ENCODE measurements at regions not wholly inside any gene's neighbourhood (a gene's known extent, or its start where the extent isn't known, plus 50 kb on each side); places are given as distances from the start of the nearest gene placed in this dataset.
"Not testable (repeated sequence)": the region's sequence is repeated elsewhere in the genome, so short reads cannot be mapped to it uniquely, and the experiment has no call there.

GRCh38 chr5:154669402-154669801, 85.8 kb upstream of the LARP1 start:
- H3K9me3 Mint-ChIP-seq, result peaks cover 12 to 29% of the 10 kb centered on the region in 2 donors
- DNase-seq, result no peak
- H3K4me1 Mint-ChIP-seq, result no peaks in the 10 kb centered on the region
- H3K4me3 Mint-ChIP-seq, result no peak overlapping the region
- no peak overlapping the region for H3K27ac Mint-ChIP-seq
- no peak for ATAC-seq
- no peaks in the 10 kb centered on the region for H3K27me3 Mint-ChIP-seq

DNA sequence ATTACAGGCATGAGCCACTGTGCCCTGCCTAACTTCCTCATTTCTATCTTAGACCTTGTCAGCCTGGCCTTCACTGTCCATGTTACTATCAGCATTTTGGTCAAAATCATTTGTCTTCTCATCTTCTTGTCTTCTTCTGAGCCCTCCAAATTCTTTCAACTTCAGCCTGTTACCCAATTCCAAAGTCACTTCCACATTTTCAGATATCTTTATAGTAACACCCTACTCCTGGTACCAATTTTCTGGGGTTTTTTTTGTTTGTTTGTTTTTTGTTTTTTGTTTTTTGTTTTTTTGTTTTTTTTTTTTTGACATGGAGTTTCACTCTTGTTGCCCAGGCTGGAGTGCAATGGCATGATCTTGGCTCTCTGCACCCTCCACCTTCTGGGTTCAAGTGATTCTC, 90.3 kb upstream of the LARP1 start:
- Mint-ChIP-seq H3K27ac (no peak overlapping the region), H3K4me3 (no peak overlapping the region), H3K9me3 (peaks cover 16 to 44% of the 10 kb centered on the region in 2 donors), H3K4me1 (no peaks in the 10 kb centered on the region), H3K27me3 (no peaks in the 10 kb centered on the region)
- ATAC-seq (no peak), DNase-seq (no peak)

- ATAC-seq, result no peak
- Mint-ChIP-seq H3K27me3 (no peaks in the 10 kb centered on the region), H3K4me1 (no peaks in the 10 kb centered on the region)
Measured at GRCh38 chr5:154663424-154663823, 91.8 kb upstream of the LARP1 start.

DNA sequence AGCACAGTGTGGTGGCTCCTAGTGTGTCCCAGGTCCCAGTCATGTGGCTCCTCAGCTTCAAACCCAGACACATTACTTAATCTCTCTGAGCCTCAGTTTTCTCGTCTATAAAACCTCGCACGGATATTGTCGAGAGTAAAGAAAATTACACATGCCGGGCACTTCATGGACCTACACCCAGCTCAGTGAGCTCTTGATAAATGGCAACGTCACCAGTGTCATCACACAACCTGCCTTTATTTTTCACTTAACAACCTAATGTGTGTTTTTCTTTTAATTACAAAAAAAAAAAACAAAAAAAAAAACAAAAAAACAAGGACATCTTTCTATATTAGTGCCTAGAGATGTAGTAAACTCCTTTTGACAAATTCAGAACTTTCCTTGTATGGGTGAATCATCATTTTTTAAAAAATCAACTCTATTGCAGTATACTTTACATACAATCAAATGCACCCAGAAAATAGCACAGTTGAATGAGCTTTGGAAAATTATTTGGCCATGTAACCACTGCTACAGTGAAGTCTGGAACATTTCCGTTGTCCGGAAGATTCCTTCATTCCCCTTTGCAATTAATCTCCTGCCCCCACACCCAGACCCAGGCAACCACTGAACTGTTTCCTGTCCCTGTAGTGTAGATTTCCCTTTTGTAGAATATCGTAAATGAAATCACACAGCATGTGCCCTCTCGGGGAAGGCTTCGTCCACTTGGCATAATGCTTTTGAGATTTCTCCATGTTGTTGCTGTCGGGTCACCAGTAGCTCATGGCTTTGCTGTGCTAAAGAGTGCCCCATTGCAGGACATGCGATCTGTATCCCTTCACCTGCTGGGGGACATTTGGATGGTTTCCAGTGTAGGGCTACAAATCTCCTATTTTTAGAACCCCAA, 100.4 kb upstream of the LARP1 start:
- no peak for ATAC-seq
- peaks cover 17% of the 10 kb centered on the region for H3K4me1 Mint-ChIP-seq
- no peaks in the 10 kb centered on the region for H3K27me3 Mint-ChIP-seq
- no peak for DNase-seq
- peak overlapping the region in 1 of 2 donors; percentile 51 for H3K4me3 Mint-ChIP-seq
- no peaks in the 10 kb centered on the region for H3K9me3 Mint-ChIP-seq
- H3K27ac Mint-ChIP-seq, result peak overlapping the region in 1 of 2 donors; percentile 69

More at GRCh38 chr5:154663424-154663823, 91.8 kb upstream of the LARP1 start:
- peaks cover 16 to 37% of the 10 kb centered on the region in 2 donors for H3K9me3 Mint-ChIP-seq
- no peak overlapping the region for H3K4me3 Mint-ChIP-seq
- DNase-seq, result no peak
- no peak overlapping the region for H3K27ac Mint-ChIP-seq

DNA sequence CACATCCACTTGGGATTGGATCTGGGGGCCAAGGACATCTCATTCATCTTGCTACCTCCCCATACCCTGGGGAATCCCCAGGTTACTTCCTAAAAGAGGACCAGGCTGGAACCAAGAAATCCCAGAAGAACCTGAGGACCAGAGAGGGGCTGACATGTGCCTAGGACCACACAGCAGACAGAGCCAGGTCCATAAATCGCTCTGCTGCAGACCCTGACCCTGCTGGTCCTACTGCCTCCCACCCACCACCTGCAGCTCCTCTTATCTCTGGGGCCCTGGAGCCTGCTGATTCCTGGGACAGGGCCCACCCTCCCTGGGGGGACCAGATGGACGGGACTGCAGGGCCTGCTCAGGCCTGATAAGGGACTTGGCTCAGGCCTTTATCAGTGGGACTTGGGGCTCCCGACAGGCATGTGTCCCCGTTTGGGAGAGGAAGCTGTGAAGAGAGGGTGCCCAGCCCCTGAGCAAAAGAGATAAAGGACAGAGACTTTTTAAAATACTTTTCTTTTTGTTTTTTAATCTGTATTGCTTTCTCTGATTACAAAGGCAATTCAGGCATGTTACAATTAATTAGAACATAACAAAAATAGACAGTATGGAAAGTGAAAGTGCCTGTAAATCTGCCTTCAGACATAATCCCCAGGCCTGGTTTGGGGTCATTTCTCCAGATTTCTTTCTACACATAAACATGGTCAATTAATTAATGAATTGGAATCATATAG, 101.3 kb upstream of the LARP1 start:
- no peak for DNase-seq
- Mint-ChIP-seq H3K27me3 (no peaks in the 10 kb centered on the region), H3K4me1 (peaks cover 17% of the 10 kb centered on the region), H3K4me3 (peak overlapping the region; percentile 51 to 58), H3K9me3 (no peaks in the 10 kb centered on the region), H3K27ac (peak overlapping the region; percentile 44 to 69)
- peak; percentile 22 for ATAC-seq

GRCh38 chr5:154653418-154653763, 101.8 kb upstream of the LARP1 start:
- Mint-ChIP-seq H3K4me3 (no peak overlapping the region), H3K4me1 (peaks cover 17% of the 10 kb centered on the region), H3K27me3 (no peaks in the 10 kb centered on the region), H3K9me3 (no peaks in the 10 kb centered on the region), H3K27ac (no peak overlapping the region)
- ATAC-seq (peak; percentile 21), DNase-seq (no peak)

GRCh38 chr5:154652746-154653417, 102.3 kb upstream of the LARP1 start:
- Mint-ChIP-seq H3K4me1 (peaks cover 20% of the 10 kb centered on the region), H3K27me3 (peaks cover under 1% of the 10 kb centered on the region), H3K27ac (no peak overlapping the region), H3K4me3 (no peak overlapping the region), H3K9me3 (no peaks in the 10 kb centered on the region)
- DNase-seq, result no peak
- no peak for ATAC-seq

- H3K4me3 Mint-ChIP-seq, H3K27ac Mint-ChIP-seq, ATAC-seq, DNase-seq, H3K9me3 Mint-ChIP-seq, H3K27me3 Mint-ChIP-seq: not testable (repeated sequence)
- peaks cover 31% of the 10 kb centered on the region for H3K4me1 Mint-ChIP-seq
Measured at GRCh38 chr5:154651795-154652194, 103.4 kb upstream of the LARP1 start.

- peaks cover 19% of the 10 kb centered on the region for H3K4me1 Mint-ChIP-seq
- no peak overlapping the region for H3K4me3 Mint-ChIP-seq
- ATAC-seq, result no peak
- H3K27ac Mint-ChIP-seq, result no peak overlapping the region
- DNase-seq, result no peak
- peaks cover 8% of the 10 kb centered on the region for H3K27me3 Mint-ChIP-seq
- peaks cover 0 to 3% of the 10 kb centered on the region in 2 donors for H3K9me3 Mint-ChIP-seq
Measured at GRCh38 chr5:154648706-154649105, 106.5 kb upstream of the LARP1 start.

GRCh38 chr5:154648229-154648628, 106.9 kb upstream of the LARP1 start:
- Mint-ChIP-seq H3K27ac (no peak overlapping the region), H3K9me3 (peaks cover 0 to 8% of the 10 kb centered on the region in 2 donors), H3K4me3 (peak overlapping the region; percentile 85 to 87), H3K4me1 (peaks cover 18% of the 10 kb centered on the region), H3K27me3 (peaks cover 11% of the 10 kb centered on the region)
- ATAC-seq (no peak), DNase-seq (no peak)

DNA sequence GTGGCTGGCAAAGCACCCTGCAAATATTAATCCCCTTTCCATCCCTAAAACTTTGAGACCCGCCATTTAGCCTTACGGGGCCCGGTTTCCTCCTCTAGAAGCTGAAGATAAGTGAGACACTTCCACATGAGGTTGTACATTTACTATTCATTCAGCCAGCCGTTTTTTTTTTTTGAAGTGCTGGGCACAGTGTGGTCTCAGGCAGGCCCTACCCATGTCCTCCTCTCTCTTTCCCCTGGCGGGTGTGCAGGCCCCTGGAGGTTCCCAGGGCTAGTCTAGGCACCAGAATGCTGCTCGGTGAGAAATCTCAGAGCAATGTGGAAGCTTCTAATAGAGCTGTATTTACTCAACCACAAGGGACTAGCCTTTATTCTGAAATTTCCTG, 107.4 kb upstream of the LARP1 start:
- Mint-ChIP-seq H3K9me3 (peaks cover 0 to 12% of the 10 kb centered on the region in 2 donors), H3K27ac (peak overlapping the region; percentile 67 to 82), H3K4me1 (peaks cover 18% of the 10 kb centered on the region), H3K27me3 (peaks cover 16% of the 10 kb centered on the region), H3K4me3 (peak overlapping the region; percentile 85 to 87)
- ATAC-seq (peak; percentile 26), DNase-seq (no peak)

DNA sequence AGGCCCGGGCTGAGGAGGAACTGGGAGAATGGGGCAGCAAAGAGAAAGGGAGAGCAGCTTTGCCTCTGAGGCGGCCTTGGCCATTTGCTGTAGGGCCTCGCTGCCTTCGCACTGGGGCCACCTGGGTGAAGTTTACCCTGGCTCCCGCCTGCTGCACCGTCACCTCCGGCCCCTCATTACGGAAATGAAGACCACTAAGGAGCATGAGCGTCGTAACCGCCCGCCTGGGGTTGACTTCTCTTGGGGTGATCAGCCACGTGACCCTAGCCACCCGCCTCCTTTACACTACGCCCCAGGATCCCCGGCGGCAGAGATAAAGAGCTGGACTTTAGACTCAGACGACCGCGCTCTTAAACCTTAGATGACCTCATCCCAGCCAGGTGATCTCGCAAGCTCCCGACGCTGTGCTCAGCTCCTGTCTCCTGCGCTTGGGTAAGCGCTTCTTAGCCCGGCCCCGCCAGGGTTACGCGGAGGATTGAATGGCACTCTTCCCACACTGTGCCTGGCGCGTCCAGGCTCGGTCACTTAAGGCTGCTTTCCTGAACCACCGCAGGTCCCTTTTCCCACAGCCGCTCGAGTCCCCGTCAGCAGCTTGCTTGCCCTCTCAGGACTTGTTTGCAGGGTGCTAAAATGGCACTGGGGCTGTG, 107.9 kb upstream of the LARP1 start:
- H3K4me3 Mint-ChIP-seq, result peak overlapping the region; percentile 85 to 87
- peaks cover 0 to 12% of the 10 kb centered on the region in 2 donors for H3K9me3 Mint-ChIP-seq
- ATAC-seq, result peak; percentile 75
- DNase-seq, result peak; percentile 26 to 32
- peaks cover 18% of the 10 kb centered on the region for H3K4me1 Mint-ChIP-seq
- H3K27ac Mint-ChIP-seq, result peak overlapping the region; percentile 82 to 93
- peaks cover 17% of the 10 kb centered on the region for H3K27me3 Mint-ChIP-seq

DNA sequence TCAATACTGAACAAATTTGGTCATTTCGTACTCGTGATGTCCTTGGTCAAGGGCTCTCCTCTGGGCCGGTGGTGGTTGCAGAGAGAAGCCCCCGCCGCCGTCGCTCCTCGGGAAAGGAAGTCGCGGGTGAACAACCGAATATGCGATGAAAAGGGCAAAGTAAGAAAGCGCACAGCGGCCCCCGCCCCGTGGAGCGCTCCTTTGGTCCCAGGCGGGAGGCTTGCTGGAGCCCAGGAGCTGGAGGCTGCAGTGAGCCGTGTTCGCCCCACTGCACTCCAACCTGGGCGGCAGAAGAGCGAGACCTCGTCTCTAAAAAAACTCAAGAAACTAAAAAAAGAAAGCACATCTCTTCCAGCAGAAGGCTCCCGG, 108.4 kb upstream of the LARP1 start:
- H3K4me1 Mint-ChIP-seq, result peaks cover 18% of the 10 kb centered on the region

GRCh38 chr5:154644745-154645411, 110.3 kb upstream of the LARP1 start:
- H3K4me1 Mint-ChIP-seq, result peaks cover 18% of the 10 kb centered on the region
- no peak overlapping the region for H3K27ac Mint-ChIP-seq
- no peak for DNase-seq
- H3K27me3 Mint-ChIP-seq, result peaks cover 34% of the 10 kb centered on the region
- H3K4me3 Mint-ChIP-seq, result no peak overlapping the region
- H3K9me3 Mint-ChIP-seq, result peaks cover 0 to 12% of the 10 kb centered on the region in 2 donors
- ATAC-seq, result no peak

More for the DNA sequence above, 108.4 kb upstream of the LARP1 start:
- peak overlapping the region; percentile 85 to 87 for H3K4me3 Mint-ChIP-seq
- ATAC-seq (peak; percentile 51), DNase-seq (no peak)
- H3K27me3 Mint-ChIP-seq, result peaks cover 22% of the 10 kb centered on the region
- peaks cover 0 to 12% of the 10 kb centered on the region in 2 donors for H3K9me3 Mint-ChIP-seq
- peak overlapping the region in 1 of 2 donors; percentile 93 for H3K27ac Mint-ChIP-seq
